H1 (cell line): ENCODE measurements at regions not wholly inside any gene's neighbourhood (a gene's known extent, or its start where the extent isn't known, plus 50 kb on each side); places are given as distances from the start of the nearest gene placed in this dataset.

Experiments
- POLR2AphosphoS5 ChIP-seq: IDR thresholded peaks from 2 replicates; pipeline ENCODE4 v1.6.1; 2011; ENCODE audit warnings: low read depth, low read length
- RAD21 ChIP-seq, 2 experiments: IDR thresholded peaks in 1 of 2; conservative IDR thresholded peaks in 1 of 2; 2 replicates each; pipeline ENCODE4 v1.6.1; 2011; ENCODE audit warnings: low read depth in 2 of 2, low read length in 2 of 2, improper control_type of control experiment in 1 of 2, inconsistent platforms in 1 of 2, mild to moderate bottlenecking in 1 of 2, moderate library complexity in 1 of 2

DNA sequence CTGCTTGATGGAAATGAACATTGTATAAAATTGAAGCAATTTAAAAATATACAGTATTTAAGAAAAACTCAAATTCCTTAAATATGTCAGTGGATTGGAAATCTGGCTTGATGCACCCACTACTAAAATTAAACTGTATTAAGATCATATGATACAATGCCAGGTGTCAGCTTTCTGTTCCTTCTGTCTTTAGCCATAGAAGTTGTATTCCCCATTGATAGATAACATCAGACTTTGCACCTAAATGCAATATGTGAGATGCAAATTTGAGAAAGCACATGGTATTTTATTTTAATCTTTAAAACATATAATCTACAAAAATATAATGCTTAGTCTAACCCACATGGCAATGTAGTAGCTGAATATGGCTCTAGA is 697.4 kb upstream of the WWC1 start (continued):
- TF ChIP-seq POLR2AphosphoS5 (no peak), RAD21 (IDR thresholded peaks at IDR 0.05 in 1 of 2, conservative IDR thresholded peaks at IDR 0.05 in 1 of 2; ENCODE audit: low read depth in 2 of 2, low read length in 2 of 2) (no peak)
